22Rv1 (cell line): ENCODE measurements at regions not wholly inside any gene's neighbourhood (a gene's known extent, or its start where the extent isn't known, plus 50 kb on each side); places are given as distances from the start of the nearest gene placed in this dataset.

Source experiments
- H3K27ac ChIP-seq: fragments of 450-650 bp; 2 replicates; pipeline ENCODE4 v1.5.1; 2017
- ZFX ChIP-seq: fragments of 450-650 bp; IDR thresholded peaks from 2 replicates; pipeline ENCODE4 v1.6.1; 2017; ENCODE audit warnings: antibody characterized with exemption, borderline replicate concordance
- TF ChIP-seq, protein P1 (sequence below): fragments of 450-650 bp; IDR thresholded peaks from 2 replicates; pipeline ENCODE4 v1.5.1; 2017; ENCODE audit warnings: mild to moderate bottlenecking

DNA sequence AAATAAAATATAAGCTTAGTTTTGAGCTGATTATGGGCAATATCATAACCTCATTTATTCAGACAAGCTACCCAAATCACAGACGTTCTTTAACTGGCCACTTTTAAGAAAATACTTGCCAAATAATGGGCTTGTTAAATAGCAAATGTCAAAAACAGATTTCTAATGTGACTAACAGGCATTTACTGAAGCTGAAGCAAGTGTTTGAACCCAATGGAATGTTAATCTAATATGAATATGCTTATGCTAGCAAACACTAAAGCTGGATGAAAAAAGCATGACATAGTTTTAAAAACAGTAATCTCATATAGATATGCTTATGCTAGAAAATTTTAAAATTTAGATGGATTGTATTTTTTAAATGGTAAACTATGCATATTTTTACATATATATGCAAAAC lies 411.6 kb upstream of the PTGER4 start:
- TF ChIP-seq, protein P1, sequence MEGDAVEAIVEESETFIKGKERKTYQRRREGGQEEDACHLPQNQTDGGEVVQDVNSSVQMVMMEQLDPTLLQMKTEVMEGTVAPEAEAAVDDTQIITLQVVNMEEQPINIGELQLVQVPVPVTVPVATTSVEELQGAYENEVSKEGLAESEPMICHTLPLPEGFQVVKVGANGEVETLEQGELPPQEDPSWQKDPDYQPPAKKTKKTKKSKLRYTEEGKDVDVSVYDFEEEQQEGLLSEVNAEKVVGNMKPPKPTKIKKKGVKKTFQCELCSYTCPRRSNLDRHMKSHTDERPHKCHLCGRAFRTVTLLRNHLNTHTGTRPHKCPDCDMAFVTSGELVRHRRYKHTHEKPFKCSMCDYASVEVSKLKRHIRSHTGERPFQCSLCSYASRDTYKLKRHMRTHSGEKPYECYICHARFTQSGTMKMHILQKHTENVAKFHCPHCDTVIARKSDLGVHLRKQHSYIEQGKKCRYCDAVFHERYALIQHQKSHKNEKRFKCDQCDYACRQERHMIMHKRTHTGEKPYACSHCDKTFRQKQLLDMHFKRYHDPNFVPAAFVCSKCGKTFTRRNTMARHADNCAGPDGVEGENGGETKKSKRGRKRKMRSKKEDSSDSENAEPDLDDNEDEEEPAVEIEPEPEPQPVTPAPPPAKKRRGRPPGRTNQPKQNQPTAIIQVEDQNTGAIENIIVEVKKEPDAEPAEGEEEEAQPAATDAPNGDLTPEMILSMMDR, result no peak
- TF ChIP-seq ZFX, result no peak
- no peak overlapping the region for H3K27ac ChIP-seq

DNA sequence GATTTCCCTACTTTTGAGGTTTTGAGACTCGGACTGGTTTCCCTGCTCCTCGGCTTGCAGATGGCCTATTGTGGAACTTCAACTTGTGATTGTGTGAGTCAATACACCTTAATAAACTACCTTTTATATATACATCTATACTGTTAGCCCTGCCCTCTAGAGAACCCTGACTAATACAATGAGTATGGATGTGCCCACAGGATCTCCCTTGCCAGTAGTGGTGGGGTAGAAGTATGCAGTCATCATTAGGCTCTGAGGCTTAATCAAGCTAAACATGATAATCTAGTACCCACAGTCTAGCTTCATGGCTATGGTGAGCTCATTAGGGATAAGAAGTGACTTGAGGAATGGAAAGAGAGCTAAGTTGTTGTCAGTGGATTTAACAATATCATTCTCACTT lies 412.8 kb upstream of the PTGER4 start:
- no peak for TF ChIP-seq ZFX
- TF ChIP-seq, protein P1, result no peak
- no peak overlapping the region for H3K27ac ChIP-seq

DNA sequence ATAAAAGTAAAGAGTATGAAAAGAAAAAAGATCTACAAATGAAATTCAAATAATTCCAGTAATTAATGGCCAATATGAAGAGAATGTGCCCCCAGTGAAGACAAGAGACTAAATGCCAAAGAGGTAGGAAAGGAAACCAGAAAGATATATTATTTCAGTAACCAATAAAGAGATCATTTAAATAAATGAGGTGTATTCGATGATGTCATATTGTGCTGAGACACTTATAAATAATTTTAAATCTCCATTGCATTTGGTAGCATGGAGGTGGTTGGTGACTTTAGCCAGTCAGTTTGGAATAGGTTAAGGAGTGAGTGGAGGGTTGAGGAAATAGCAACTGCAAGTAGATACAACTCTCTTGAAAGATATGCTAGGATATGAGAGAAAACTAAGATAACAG lies 417.7 kb upstream of the PTGER4 start:
- H3K27ac ChIP-seq, result no peak overlapping the region
- no peak for TF ChIP-seq ZFX
- TF ChIP-seq, protein P1, result no peak

DNA sequence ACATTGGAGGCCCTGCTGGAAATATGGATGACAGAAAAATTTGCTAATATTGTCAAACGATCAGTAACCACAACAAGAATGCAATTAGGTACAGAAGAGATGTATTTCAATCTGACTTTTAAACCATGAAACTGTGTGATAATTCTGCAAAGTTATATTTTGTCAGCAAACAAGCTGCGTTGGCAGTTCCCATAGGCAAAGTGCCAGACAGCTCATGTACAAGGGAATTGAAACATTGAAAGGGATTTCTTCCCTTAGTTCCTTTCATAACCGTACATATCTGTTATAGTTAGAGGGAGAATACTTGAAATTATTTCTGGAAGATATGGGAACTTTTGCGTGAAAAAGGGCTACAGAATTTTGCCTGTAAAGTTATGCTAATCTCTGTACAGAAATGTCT lies 419.4 kb upstream of the PTGER4 start:
- TF ChIP-seq ZFX, result no peak
- TF ChIP-seq, protein P1, result no peak
- H3K27ac ChIP-seq, result no peak overlapping the region

DNA sequence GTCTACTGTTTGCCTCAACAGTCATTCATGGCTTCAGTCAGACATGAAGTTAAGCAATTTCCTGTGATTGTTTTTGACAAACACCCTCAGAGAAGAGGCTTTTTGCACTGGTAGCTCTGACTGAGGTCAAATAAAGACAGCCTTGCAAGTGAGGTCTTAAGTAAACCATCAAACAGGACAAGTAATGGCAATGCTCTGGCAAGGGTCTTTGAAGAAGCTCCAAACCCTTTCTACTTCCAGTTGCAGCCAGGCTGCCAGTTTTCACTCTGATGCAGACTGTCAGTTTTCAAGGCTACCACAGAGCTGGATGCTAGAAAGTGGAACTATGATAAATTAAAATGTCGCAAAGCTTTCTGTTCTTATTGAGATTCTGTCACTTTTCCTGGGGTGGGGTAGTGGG lies 421.5 kb upstream of the PTGER4 start:
- TF ChIP-seq ZFX, result no peak
- TF ChIP-seq, protein P1, result no peak
- no peak overlapping the region for H3K27ac ChIP-seq

DNA sequence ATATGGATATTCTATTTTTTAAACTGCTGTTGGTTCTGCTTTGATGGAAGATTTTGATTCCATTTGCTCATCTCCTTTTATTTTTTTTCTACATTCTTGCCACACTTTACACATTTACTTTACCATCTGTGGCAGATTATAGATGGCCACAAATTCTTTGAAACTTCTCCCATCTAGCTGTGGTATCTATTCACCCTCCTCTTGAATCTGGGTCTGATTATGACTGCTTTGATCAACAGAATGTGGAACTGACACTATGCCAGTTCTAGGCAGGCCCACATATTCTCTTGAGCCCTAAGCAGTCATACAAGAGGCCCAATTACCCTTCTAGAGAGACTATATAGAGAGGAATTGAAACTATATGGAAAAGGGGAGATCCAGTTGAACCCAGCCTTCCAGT lies 439.0 kb upstream of the PTGER4 start:
- TF ChIP-seq, protein P1, result no peak
- no peak for TF ChIP-seq ZFX
- H3K27ac ChIP-seq, result no peak overlapping the region

DNA sequence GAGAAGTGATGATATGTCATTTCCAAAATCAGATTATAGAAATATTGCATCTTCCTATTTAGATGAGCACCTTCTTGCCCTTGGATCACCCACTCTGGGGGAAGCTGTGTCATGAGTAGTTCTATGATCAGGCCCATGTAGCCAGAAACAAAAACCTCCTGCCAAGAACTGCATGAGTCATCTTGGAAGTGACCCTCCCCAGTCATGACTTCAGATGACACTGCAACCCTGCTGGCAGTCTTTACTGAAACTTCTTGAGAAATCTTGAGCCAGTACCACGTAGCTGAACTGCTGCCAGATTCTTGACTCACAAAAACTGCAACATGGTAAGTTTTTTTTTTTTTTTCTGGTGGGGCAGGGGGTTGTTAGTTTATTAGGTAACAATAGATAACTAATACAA lies 439.6 kb upstream of the PTGER4 start:
- no peak overlapping the region for H3K27ac ChIP-seq
- TF ChIP-seq, protein P1, result no peak
- no peak for TF ChIP-seq ZFX
